ENCODE measurements at regions not wholly inside any gene's neighbourhood (a gene's known extent, or its start where the extent isn't known, plus 50 kb on each side); places are given as distances from the start of the nearest gene placed in this dataset.

DNA sequence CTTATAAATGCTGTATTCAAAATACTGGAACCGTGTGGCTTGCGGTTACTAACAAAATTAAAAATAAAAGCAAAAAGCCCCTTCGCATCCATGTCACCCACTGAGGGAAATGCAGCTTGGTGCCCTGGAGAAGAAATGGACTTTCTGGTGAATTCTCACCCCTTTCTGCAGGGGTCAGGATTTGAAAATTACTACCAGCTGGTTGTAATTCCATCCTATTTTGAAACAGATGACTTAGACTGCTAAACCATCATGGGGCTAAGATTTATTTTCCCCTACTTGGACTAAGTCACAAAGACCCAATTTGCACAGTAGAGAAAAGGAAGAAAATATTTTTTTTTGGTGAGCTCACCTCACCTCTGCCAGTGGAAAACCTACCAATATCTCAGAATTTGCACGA is 111.4 kb upstream of the MYOCD start:
- TF ChIP-seq POLR2A (IDR thresholded peaks at IDR 0.05; ENCODE audit: low read depth, low read length) (no peak), POLR2AphosphoS5 (IDR thresholded peaks at IDR 0.05; ENCODE audit: low read length) (no peak), BHLHE40 (IDR thresholded peaks at IDR 0.05; ENCODE audit: borderline replicate concordance in 1 of 2, low read depth in 2 of 2, low read length in 1 of 2) (no peak), MXI1 (IDR thresholded peaks at IDR 0.05; ENCODE audit: low read depth, low read length) (no peak), SREBF2 (IDR thresholded peaks at IDR 0.05; ENCODE audit: low read length) (no peak), YBX1 (IDR thresholded peaks at IDR 0.05) (no peak), SMARCA5 (IDR thresholded peaks at IDR 0.05) (no peak), SP1 (IDR thresholded peaks at IDR 0.05; ENCODE audit: low read depth, low read length) (no peak), NRF1 (conservative IDR thresholded peaks at IDR 0.05; ENCODE audit: low read depth, low read length) (no peak), JUND (IDR thresholded peaks at IDR 0.05; ENCODE audit: low read depth, low read length) (no peak)
- TF ChIP-seq, protein P1, sequence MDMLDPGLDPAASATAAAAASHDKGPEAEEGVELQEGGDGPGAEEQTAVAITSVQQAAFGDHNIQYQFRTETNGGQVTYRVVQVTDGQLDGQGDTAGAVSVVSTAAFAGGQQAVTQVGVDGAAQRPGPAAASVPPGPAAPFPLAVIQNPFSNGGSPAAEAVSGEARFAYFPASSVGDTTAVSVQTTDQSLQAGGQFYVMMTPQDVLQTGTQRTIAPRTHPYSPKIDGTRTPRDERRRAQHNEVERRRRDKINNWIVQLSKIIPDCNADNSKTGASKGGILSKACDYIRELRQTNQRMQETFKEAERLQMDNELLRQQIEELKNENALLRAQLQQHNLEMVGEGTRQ (IDR thresholded peaks at IDR 0.05; ENCODE audit: borderline replicate concordance, low read depth, low read length): no peak
- TF ChIP-seq, protein P2, sequence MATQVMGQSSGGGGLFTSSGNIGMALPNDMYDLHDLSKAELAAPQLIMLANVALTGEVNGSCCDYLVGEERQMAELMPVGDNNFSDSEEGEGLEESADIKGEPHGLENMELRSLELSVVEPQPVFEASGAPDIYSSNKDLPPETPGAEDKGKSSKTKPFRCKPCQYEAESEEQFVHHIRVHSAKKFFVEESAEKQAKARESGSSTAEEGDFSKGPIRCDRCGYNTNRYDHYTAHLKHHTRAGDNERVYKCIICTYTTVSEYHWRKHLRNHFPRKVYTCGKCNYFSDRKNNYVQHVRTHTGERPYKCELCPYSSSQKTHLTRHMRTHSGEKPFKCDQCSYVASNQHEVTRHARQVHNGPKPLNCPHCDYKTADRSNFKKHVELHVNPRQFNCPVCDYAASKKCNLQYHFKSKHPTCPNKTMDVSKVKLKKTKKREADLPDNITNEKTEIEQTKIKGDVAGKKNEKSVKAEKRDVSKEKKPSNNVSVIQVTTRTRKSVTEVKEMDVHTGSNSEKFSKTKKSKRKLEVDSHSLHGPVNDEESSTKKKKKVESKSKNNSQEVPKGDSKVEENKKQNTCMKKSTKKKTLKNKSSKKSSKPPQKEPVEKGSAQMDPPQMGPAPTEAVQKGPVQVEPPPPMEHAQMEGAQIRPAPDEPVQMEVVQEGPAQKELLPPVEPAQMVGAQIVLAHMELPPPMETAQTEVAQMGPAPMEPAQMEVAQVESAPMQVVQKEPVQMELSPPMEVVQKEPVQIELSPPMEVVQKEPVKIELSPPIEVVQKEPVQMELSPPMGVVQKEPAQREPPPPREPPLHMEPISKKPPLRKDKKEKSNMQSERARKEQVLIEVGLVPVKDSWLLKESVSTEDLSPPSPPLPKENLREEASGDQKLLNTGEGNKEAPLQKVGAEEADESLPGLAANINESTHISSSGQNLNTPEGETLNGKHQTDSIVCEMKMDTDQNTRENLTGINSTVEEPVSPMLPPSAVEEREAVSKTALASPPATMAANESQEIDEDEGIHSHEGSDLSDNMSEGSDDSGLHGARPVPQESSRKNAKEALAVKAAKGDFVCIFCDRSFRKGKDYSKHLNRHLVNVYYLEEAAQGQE (IDR thresholded peaks at IDR 0.05; ENCODE audit: low read depth, low read length): no peak
- TF ChIP-seq, protein P3, sequence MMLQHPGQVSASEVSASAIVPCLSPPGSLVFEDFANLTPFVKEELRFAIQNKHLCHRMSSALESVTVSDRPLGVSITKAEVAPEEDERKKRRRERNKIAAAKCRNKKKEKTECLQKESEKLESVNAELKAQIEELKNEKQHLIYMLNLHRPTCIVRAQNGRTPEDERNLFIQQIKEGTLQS (IDR thresholded peaks at IDR 0.05; ENCODE audit: borderline replicate concordance, extremely low read depth, low read depth, low read length): no peak

All from GM12878 (cell line).